ENCODE measurements at regions not wholly inside any gene's neighbourhood (a gene's known extent, or its start where the extent isn't known, plus 50 kb on each side); places are given as distances from the start of the nearest gene placed in this dataset.

DNA sequence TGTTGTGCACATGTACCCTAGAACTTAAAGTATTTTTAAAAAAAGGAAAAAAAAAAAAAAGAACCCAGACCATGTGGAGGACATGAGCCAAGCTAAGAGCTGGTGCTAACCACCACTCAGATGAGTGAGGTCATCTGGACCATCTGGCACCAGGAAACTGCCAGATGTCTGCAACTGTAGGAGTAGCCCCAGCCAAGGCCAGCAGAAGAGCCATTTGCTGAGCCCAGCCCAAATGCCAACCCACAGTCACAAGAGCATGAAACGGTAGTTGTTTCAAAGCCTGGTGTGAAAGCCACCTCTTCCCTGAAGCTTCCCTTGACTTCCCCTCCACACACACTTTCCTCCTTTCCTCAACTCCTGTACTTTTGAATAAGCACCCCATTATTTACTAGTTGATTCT lies 69.2 kb upstream of the FCN1 start:
- TF ChIP-seq, protein P1, sequence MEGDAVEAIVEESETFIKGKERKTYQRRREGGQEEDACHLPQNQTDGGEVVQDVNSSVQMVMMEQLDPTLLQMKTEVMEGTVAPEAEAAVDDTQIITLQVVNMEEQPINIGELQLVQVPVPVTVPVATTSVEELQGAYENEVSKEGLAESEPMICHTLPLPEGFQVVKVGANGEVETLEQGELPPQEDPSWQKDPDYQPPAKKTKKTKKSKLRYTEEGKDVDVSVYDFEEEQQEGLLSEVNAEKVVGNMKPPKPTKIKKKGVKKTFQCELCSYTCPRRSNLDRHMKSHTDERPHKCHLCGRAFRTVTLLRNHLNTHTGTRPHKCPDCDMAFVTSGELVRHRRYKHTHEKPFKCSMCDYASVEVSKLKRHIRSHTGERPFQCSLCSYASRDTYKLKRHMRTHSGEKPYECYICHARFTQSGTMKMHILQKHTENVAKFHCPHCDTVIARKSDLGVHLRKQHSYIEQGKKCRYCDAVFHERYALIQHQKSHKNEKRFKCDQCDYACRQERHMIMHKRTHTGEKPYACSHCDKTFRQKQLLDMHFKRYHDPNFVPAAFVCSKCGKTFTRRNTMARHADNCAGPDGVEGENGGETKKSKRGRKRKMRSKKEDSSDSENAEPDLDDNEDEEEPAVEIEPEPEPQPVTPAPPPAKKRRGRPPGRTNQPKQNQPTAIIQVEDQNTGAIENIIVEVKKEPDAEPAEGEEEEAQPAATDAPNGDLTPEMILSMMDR (IDR thresholded peaks at IDR 0.05): no peak
- TF ChIP-seq POLR2A (IDR thresholded peaks at IDR 0.05) (no peak), POLR2AphosphoS5 (IDR thresholded peaks at IDR 0.05) (no peak)
